SH-SY5Y (cell line): ENCODE measurements at regions not wholly inside any gene's neighbourhood (a gene's known extent, or its start where the extent isn't known, plus 50 kb on each side); places are given as distances from the start of the nearest gene placed in this dataset.

Experiments used
- GATA2 ChIP-seq: IDR thresholded peaks from 2 replicates; pipeline ENCODE4 v1.6.1; 2011; ENCODE audit warnings: mild to moderate bottlenecking, low read depth, low read length
- GATA3 ChIP-seq: IDR thresholded peaks from 2 replicates; pipeline ENCODE4 v1.6.1; 2011; ENCODE audit warnings: low read depth, mild to moderate bottlenecking, low read length, moderate library complexity

- TF ChIP-seq GATA2 (no peak), GATA3 (no peak)
Observed at GRCh38 chr2:56754627-56755026, 570.8 kb downstream of the CCDC85A start.
